Mesenchymal stem cell (in vitro differentiated cells and primary cell): ENCODE measurements at regions not wholly inside any gene's neighbourhood (a gene's known extent, or its start where the extent isn't known, plus 50 kb on each side); places are given as distances from the start of the nearest gene placed in this dataset.

Source experiments
- DNase-seq: peaks from one replicate; pipeline ENCODE4 v3.0.0-alpha.2; 2013
- H2AFZ ChIP-seq: one replicate; pipeline ENCODE4 v1.6.1; 2013; ENCODE audit warnings: low read depth, mild to moderate bottlenecking, control low read depth, inconsistent platforms, low read length, moderate library complexity
- H2AK5ac ChIP-seq: 2 replicates; pipeline ENCODE4 v1.6.1; 2013; ENCODE audit warnings: low read length, moderate library complexity, mild to moderate bottlenecking, inconsistent platforms; ENCODE audit not compliant: severe bottlenecking
- H2BK120ac ChIP-seq: one replicate; pipeline ENCODE4 v1.6.1; 2013; ENCODE audit warnings: low read depth, mild to moderate bottlenecking, inconsistent platforms, low read length, moderate library complexity
- H2BK12ac ChIP-seq, 2 experiments: one replicate each; pipeline ENCODE4 v1.6.1; 2013; ENCODE audit warnings: inconsistent platforms in 2 of 2, low read length in 2 of 2, mild to moderate bottlenecking in 2 of 2, moderate library complexity in 2 of 2, control low read depth in 1 of 2
- H2BK15ac ChIP-seq: one replicate; pipeline ENCODE4 v1.6.1; 2013; ENCODE audit warnings: mild to moderate bottlenecking, low read depth, inconsistent platforms; ENCODE audit not compliant: poor library complexity, severe bottlenecking
- H2BK5ac ChIP-seq: 2 replicates; pipeline ENCODE4 v1.6.1; 2013; ENCODE audit warnings: low read depth, mild to moderate bottlenecking, low read length, control low read depth, inconsistent platforms; ENCODE audit not compliant: poor library complexity, severe bottlenecking
- H3K14ac ChIP-seq, 2 experiments: one replicate each; pipeline ENCODE4 v1.6.1; 2013; ENCODE audit warnings: inconsistent platforms in 2 of 2, low read length in 2 of 2, control low read depth in 1 of 2, mild to moderate bottlenecking in 1 of 2, moderate library complexity in 1 of 2
- H3K18ac ChIP-seq, 2 experiments: one replicate each; pipeline ENCODE4 v1.6.1; 2013; ENCODE audit warnings: inconsistent platforms in 2 of 2, low read length in 2 of 2, control low read depth in 1 of 2, low read depth in 1 of 2, mild to moderate bottlenecking in 1 of 2
- H3K23ac ChIP-seq, 2 experiments: one replicate each; pipeline ENCODE4 v1.6.1; 2013; ENCODE audit warnings: inconsistent platforms in 2 of 2, low read length in 2 of 2, mild to moderate bottlenecking in 2 of 2, moderate library complexity in 2 of 2, control low read depth in 1 of 2
- H3K27ac ChIP-seq: 2 replicates; pipeline ENCODE4 v1.5.1; 2013; ENCODE audit warnings: mild to moderate bottlenecking, moderate library complexity, low read length, control low read depth, inconsistent platforms; ENCODE audit not compliant: poor library complexity, severe bottlenecking
- H3K27me3 ChIP-seq, 2 experiments: 2 replicates each; pipeline versions ENCODE4 v1.6.1 to v1.7.0; 2013; ENCODE audit warnings: low read length in 2 of 2, mild to moderate bottlenecking in 2 of 2, moderate library complexity in 2 of 2, control low read depth in 1 of 2, inconsistent platforms in 1 of 2; ENCODE audit not compliant: control insufficient read depth in 1 of 2, insufficient read depth in 1 of 2
- H3K36me3 ChIP-seq, 2 experiments: 2 replicates each; pipeline versions ENCODE4 v1.6.1 to v1.7.0; 2013; ENCODE audit warnings: low read length in 2 of 2, control low read depth in 1 of 2, inconsistent platforms in 1 of 2, low read depth in 1 of 2, mild to moderate bottlenecking in 1 of 2; ENCODE audit not compliant: insufficient read depth in 2 of 2, control insufficient read depth in 1 of 2
- H3K4ac ChIP-seq, 2 experiments: one replicate each; pipeline ENCODE4 v1.6.1; 2013; ENCODE audit warnings: inconsistent platforms in 2 of 2, low read length in 2 of 2, mild to moderate bottlenecking in 2 of 2, moderate library complexity in 2 of 2, control low read depth in 1 of 2, low read depth in 1 of 2
- H3K4me1 ChIP-seq: 2 replicates; pipeline ENCODE4 v1.6.1; 2013; ENCODE audit warnings: low read depth, low read length, control low read depth; ENCODE audit not compliant: control insufficient read depth, insufficient read depth
- H3K4me2 ChIP-seq: 2 replicates; pipeline ENCODE4 v1.6.1; 2013; ENCODE audit warnings: low read length, mild to moderate bottlenecking, inconsistent platforms; ENCODE audit not compliant: poor library complexity, severe bottlenecking
- H3K4me3 ChIP-seq, 2 experiments: 2 replicates each; pipeline versions ENCODE4 v1.5.1 to v1.7.0; 2013; ENCODE audit warnings: low read length in 2 of 2, mild to moderate bottlenecking in 2 of 2, control low read depth in 1 of 2, low read depth in 1 of 2; ENCODE audit not compliant: insufficient read depth in 1 of 2
- H3K79me1 ChIP-seq: replicated peaks from 2 replicates; pipeline ENCODE4 v1.6.1; 2013; ENCODE audit warnings: mild to moderate bottlenecking, control low read depth, low read length, inconsistent platforms; ENCODE audit not compliant: poor library complexity, severe bottlenecking
- H3K9ac ChIP-seq: 2 replicates; pipeline ENCODE4 v1.7.0; 2013; ENCODE audit warnings: mild to moderate bottlenecking, low read length, moderate library complexity
- H3K9me3 ChIP-seq: 2 replicates; pipeline ENCODE4 v1.7.0; 2013; ENCODE audit warnings: mild to moderate bottlenecking, low read length; ENCODE audit not compliant: control insufficient read depth
- H4K8ac ChIP-seq: one replicate; pipeline ENCODE4 v1.6.1; 2013; ENCODE audit warnings: inconsistent platforms, mild to moderate bottlenecking, low read length, moderate library complexity
- H4K91ac ChIP-seq: one replicate; pipeline ENCODE4 v1.6.1; 2013; ENCODE audit warnings: mild to moderate bottlenecking, low read length, inconsistent platforms
- WGBS: methylation state at CpG from one replicate; pipeline ENCODE4 v1.1.7; 2013; ENCODE audit warnings: mixed read lengths; 5-methylcytosine and 5-hydroxymethylcytosine counted together

- Histone ChIP-seq H2BK5ac (no peak overlapping the region), H4K91ac (no peak overlapping the region)
Measured at GRCh38 chr2:57809230-57809629, 237.4 kb upstream of the VRK2 start.

GRCh38 chr2:57821088-57821487 lies 225.5 kb upstream of the VRK2 start:
- Histone ChIP-seq H2BK12ac (no peak overlapping the region), H3K9me3 (no peaks in the 10 kb centered on the region), H3K27ac (no peak overlapping the region), H3K14ac (no peak overlapping the region), H2AFZ (no peak overlapping the region), H3K4ac (no peak overlapping the region), H3K36me3 (no peaks in the 10 kb centered on the region), H3K9ac (no peak overlapping the region), H2BK15ac (no peak overlapping the region), H3K18ac (no peak overlapping the region), H4K91ac (no peak overlapping the region), H4K8ac (no peak overlapping the region), H3K27me3 (no peaks in the 10 kb centered on the region), H3K4me3 (no peak overlapping the region), H2BK120ac (no peak overlapping the region), H3K23ac (no peak overlapping the region), H2AK5ac (no peak overlapping the region), H2BK5ac (no peak overlapping the region), H3K79me1 (no peaks in the 10 kb centered on the region), H3K4me2 (no peak overlapping the region), H3K4me1 (no peaks in the 10 kb centered on the region)
- no CpG with 5 or more reads among the region's 1 CpG for WGBS
- DNase-seq, result no peak

More at GRCh38 chr2:57809230-57809629, 237.4 kb upstream of the VRK2 start:
- H2AK5ac ChIP-seq, result no peak overlapping the region
- DNase-seq, result no peak
- no peak overlapping the region for H3K27ac ChIP-seq
- no peak overlapping the region for H3K14ac ChIP-seq
- H3K4me2 ChIP-seq, result no peak overlapping the region
- no peak overlapping the region for H3K9ac ChIP-seq
- H3K36me3 ChIP-seq, result no peaks in the 10 kb centered on the region
- no peaks in the 10 kb centered on the region for H3K79me1 ChIP-seq
- no peak overlapping the region for H3K4me3 ChIP-seq
- H2BK120ac ChIP-seq, result no peak overlapping the region
- H3K23ac ChIP-seq, result no peak overlapping the region
- H2BK12ac ChIP-seq, result no peak overlapping the region
- H3K4me1 ChIP-seq, result no peaks in the 10 kb centered on the region
- H3K9me3 ChIP-seq, result no peaks in the 10 kb centered on the region
- no peak overlapping the region for H4K8ac ChIP-seq
- H3K27me3 ChIP-seq, result no peaks in the 10 kb centered on the region
- no peak overlapping the region for H2AFZ ChIP-seq
- H3K18ac ChIP-seq, result no peak overlapping the region
- no peak overlapping the region for H2BK15ac ChIP-seq
- no peak overlapping the region for H3K4ac ChIP-seq

GRCh38 chr2:57828221-57828620 lies 218.4 kb upstream of the VRK2 start:
- Histone ChIP-seq H3K4ac (no peak overlapping the region), H3K9ac (no peak overlapping the region), H3K9me3 (peaks cover 11% of the 10 kb centered on the region), H2AFZ (no peak overlapping the region), H3K27ac (no peak overlapping the region), H3K23ac (no peak overlapping the region), H3K27me3 (no peaks in the 10 kb centered on the region), H2BK120ac (no peak overlapping the region), H3K4me1 (no peaks in the 10 kb centered on the region), H3K36me3 (no peaks in the 10 kb centered on the region), H2BK5ac (no peak overlapping the region), H3K14ac (no peak overlapping the region), H2BK15ac (no peak overlapping the region), H4K91ac (no peak overlapping the region), H3K4me3 (no peak overlapping the region), H2BK12ac (no peak overlapping the region), H2AK5ac (no peak overlapping the region), H4K8ac (no peak overlapping the region), H3K18ac (no peak overlapping the region), H3K4me2 (no peak overlapping the region), H3K79me1 (no peaks in the 10 kb centered on the region)
- no peak for DNase-seq
- WGBS, result 55% methylated on average over 4 of the region's 4 CpGs

DNA sequence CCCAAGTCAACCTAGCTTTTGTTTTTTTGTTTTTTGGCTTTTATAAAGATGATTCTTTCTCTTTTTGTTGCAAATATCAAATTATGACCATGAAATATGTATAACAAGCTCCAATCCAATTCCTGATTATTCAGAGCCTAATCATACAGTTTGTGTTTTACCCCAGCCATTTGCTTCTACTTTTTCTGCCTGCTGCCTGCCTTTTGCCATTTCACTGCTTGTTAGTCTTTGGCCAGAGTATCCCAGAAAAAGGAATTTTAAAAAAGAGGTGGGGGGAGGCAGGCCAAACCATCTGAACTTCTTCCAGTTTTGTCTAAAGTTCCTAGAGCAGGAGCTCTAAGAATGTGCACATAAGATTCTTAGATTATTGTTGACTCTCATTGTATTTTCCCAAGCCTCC lies 211.9 kb upstream of the VRK2 start:
- no peak overlapping the region for H2BK15ac ChIP-seq
- no peaks in the 10 kb centered on the region for H3K79me1 ChIP-seq
- no peaks in the 10 kb centered on the region for H3K4me1 ChIP-seq
- H4K91ac ChIP-seq, result no peak overlapping the region
- H2BK12ac ChIP-seq, result no peak overlapping the region
- no peaks in the 10 kb centered on the region for H3K9me3 ChIP-seq
- no peak overlapping the region for H2BK5ac ChIP-seq
- H3K36me3 ChIP-seq, result no peaks in the 10 kb centered on the region
- no peak overlapping the region for H4K8ac ChIP-seq
- no peak overlapping the region for H3K4ac ChIP-seq
- H3K4me2 ChIP-seq, result no peak overlapping the region
- no peaks in the 10 kb centered on the region for H3K27me3 ChIP-seq
- no peak overlapping the region for H3K9ac ChIP-seq
- no peak for DNase-seq
- H3K23ac ChIP-seq, result no peak overlapping the region
- H3K27ac ChIP-seq, result no peak overlapping the region
- H2BK120ac ChIP-seq, result no peak overlapping the region
- no peak overlapping the region for H3K14ac ChIP-seq
- no peak overlapping the region for H3K4me3 ChIP-seq
- H3K18ac ChIP-seq, result no peak overlapping the region
- no peak overlapping the region for H2AFZ ChIP-seq
- H2AK5ac ChIP-seq, result no peak overlapping the region
